RWPE1 (cell line): ENCODE measurements at regions not wholly inside any gene's neighbourhood (a gene's known extent, or its start where the extent isn't known, plus 50 kb on each side); places are given as distances from the start of the nearest gene placed in this dataset.

ENCODE experiments used
- CTCF ChIA-PET: fragments of 350-600 bp; sonication (Branson Sonifier 250); formaldehyde crosslinking; extraction: SDS; loops from one replicate; lab custom pipeline; 2021; lab: Yijun Ruan, JAX
- POLR2A ChIA-PET: fragments of 400-600 bp; formaldehyde crosslinking; extraction: SDS; loops from one replicate; lab custom pipeline; 2020; ENCODE audit warnings: antibody characterized with exemption; ENCODE audit not compliant: low non-redundant PET; lab: Yijun Ruan, JAX
- DNase-seq: peaks from one replicate; pipeline ENCODE4 v3.0.0; 2012; ENCODE audit warnings: low spot score
- H3K27ac ChIP-seq: fragments of 450-650 bp; 2 replicates; pipeline ENCODE4 v1.5.1; 2017
- TF ChIP-seq, protein P1 (sequence below): fragments of 450-650 bp; conservative IDR thresholded peaks from 2 replicates; pipeline ENCODE4 v1.5.1; 2017; ENCODE audit warnings: low read depth, mild to moderate bottlenecking

GRCh38 chr5:116658830-116659229, 84.2 kb upstream of the SEMA6A start:
- POLR2A ChIA-PET: interaction anchor here (0.6 kb wide), 1 partner anchor 82 kb away, joined by 3 read pairs; no protein-coding TSS in a partner anchor
- CTCF ChIA-PET: no interaction called here
- no peak overlapping the region for H3K27ac ChIP-seq
- no peak for DNase-seq
- TF ChIP-seq, protein P1, sequence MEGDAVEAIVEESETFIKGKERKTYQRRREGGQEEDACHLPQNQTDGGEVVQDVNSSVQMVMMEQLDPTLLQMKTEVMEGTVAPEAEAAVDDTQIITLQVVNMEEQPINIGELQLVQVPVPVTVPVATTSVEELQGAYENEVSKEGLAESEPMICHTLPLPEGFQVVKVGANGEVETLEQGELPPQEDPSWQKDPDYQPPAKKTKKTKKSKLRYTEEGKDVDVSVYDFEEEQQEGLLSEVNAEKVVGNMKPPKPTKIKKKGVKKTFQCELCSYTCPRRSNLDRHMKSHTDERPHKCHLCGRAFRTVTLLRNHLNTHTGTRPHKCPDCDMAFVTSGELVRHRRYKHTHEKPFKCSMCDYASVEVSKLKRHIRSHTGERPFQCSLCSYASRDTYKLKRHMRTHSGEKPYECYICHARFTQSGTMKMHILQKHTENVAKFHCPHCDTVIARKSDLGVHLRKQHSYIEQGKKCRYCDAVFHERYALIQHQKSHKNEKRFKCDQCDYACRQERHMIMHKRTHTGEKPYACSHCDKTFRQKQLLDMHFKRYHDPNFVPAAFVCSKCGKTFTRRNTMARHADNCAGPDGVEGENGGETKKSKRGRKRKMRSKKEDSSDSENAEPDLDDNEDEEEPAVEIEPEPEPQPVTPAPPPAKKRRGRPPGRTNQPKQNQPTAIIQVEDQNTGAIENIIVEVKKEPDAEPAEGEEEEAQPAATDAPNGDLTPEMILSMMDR: no peak

DNA sequence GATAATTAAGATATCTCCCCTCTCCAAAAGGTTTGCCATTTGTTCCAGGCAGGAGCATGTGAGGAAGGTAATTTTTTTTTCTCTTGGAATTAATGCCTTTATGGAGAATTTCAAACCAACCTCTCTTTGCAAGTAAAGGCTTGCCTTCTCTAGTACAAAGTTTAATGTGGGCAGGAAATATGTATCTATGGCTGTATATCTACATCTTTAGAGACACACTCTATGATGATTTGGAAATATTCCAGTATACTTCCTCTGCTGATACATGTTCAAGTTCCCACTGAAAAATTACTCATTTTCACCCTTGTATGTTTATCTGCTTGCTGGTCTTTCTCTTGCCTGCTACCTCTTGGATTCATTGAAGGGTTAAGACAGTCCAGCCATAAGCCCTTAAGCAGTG, 83.5 kb upstream of the SEMA6A start:
- ChIA-PET CTCF (no interaction called here), POLR2A (no interaction called here)
- TF ChIP-seq, protein P1: no peak
- no peak overlapping the region for H3K27ac ChIP-seq
- DNase-seq: no peak

DNA sequence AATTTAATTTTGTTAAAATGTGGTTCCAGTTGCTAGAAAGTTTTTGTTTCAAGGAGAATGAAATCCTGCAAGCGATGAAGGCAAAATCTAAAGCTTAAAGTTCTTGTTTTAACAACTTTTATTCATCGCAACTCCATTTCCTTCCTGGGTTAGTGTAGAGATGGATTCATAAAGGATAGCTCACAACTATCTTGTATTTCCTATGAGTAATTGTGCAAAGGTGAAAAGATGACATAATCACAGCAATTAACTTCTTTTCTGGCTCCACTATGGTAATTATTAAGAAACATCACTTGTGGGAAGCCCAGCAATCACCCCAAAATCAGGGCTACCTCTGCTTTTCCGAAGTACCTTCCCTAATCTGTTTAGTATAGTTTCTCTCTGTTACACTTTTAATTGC, 80.8 kb upstream of the SEMA6A start:
- H3K27ac ChIP-seq: no peak overlapping the region
- TF ChIP-seq, protein P1: no peak
- POLR2A ChIA-PET: no interaction called here
- CTCF ChIA-PET: interaction anchor here (0.6 to 1.0 kb wide), 2 partner anchors 46 to 66 kb away, joined by 3 to 4 read pairs; no protein-coding TSS in a partner anchor
- no peak for DNase-seq

DNA sequence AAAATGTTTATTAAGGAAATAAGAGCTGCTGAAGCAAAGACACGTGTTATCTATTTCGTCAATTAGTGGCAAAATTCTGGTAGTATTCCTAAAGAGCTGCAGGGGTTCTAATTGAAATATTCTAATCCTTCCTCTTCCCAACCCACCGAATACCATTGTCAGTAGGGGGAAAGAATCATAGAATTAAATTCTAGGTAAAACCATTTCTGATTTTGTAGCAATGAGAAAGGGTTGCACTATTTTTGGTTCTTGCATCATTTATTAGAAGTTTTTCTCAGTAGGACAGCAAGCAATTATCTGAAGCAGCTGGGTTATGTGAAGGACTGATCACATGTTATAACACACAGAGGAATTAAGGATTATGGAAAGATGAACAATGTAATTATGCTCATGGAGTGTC, 80.3 kb upstream of the SEMA6A start:
- H3K27ac ChIP-seq: no peak overlapping the region
- ChIA-PET POLR2A (no interaction called here), CTCF (interaction anchor here (1.0 kb wide), 1 partner anchor 66 kb away, joined by 3 read pairs; no protein-coding TSS in a partner anchor)
- TF ChIP-seq, protein P1: no peak
- DNase-seq: no peak

- CTCF ChIA-PET: no interaction called here
- no peak for DNase-seq
- POLR2A ChIA-PET: no interaction called here
- TF ChIP-seq, protein P1: no peak
- no peak overlapping the region for H3K27ac ChIP-seq
Observed at GRCh38 chr5:116652903-116653302, 78.3 kb upstream of the SEMA6A start.

DNA sequence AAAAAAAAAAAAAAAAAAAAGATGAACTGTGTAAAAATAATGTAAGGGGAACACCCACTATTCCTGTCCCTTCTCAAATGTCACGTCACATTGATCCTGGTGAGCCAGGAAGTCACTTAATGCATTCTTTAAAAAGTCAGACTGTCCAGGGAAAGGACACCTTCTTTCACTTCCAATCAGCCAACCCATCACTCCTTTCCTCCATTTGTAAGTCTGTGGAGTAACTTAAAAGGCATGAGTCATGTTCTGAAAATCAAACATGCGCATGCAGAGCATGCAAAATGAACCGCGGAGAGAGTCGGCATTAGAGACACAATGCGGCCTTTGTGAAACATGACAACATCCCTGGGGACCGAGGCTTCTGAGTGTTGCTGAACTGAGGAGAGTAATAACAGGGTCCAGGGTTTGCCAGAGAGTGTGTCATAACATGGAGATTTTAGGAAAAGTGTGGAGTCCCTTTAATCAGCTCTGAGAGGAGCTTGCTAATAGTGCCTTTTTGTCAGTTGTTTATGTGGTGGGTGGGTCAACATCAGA, 77.6 kb upstream of the SEMA6A start:
- no peak overlapping the region for H3K27ac ChIP-seq
- POLR2A ChIA-PET: no interaction called here
- CTCF ChIA-PET: no interaction called here
- TF ChIP-seq, protein P1: no peak
- DNase-seq: no peak
